ENCODE measurements at regions not wholly inside any gene's neighbourhood (a gene's known extent, or its start where the extent isn't known, plus 50 kb on each side); places are given as distances from the start of the nearest gene placed in this dataset.
"Not testable (repeated sequence)": the region's sequence is repeated elsewhere in the genome, so short reads cannot be mapped to it uniquely, and the experiment has no call there.

DNA sequence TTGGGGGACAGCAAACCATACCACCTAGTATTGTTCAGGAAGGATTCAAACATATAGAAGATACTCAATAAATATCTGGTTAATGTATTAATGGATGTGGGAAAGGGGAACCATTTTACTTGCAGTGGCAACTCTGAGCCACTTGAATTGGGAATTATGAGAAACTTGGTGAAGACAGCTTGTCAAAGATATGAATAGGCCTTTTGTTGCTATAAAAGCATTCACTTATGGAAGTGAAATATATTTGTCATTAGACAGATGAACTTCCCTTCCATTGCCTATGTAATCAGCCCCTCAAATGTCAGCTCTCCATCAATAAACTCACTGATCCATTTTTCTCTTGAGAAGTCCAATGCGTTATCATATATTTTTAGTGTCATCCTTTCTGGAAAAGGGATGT, 56.1 kb downstream of the GPR85 start:
- DNase-seq (ENCODE audit: low read depth) = no peak

DNA sequence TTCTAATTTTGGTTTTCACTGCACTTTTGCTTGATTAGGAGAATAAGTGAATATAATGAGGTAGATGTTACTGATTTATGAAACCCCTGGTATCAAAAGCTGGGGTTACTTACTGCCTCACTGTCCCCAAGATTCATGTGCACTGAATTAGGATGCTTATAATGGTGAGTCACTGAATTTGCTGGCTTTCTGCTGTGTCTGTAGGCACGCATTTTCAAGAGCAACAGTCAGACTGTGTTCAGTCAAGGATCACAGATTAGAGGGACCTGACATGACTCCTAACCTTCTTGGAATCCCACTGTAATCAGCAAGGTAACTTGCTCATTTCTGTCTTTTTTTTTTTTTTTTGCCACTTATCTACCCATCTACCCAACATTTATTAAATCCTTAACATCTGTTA, 59.7 kb downstream of the GPR85 start:
- no peak for DNase-seq (ENCODE audit: low read depth)

DNA sequence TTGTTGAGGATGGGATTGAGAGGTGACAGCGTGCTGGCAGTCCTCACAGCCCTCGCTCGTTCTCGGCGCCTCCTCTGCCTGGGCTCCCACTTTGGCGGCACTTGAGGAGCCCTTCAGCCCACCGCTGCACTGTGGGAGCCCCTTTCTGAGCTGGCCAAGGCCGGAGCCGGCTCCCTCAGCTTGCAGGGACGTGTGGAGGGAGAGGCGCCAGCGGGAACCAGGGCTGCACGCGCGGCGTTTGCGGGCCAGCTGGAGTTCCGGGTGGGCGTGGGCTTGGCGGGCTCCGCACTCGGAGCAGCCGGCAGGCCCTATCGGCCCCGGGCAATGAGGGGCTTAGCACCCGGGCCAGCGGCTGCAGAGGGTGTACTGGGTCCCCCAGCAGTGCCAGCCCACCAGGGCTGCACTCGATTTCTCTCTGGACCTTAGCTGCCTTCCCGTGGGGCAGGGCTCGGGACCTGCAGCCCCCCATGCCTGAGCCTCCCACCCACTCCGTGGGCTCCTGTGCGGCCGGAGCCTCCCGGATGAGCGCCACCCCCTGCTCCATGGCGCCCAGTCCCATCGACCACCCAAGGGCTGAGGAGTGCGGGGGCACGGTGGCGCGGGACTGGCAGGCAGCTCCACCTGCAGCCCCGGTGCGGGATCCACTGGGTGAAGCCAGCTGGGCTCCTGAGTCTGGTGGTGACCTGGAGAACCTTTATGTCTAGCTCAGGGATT, 69.3 kb downstream of the GPR85 start:
- DNase-seq (ENCODE audit: low read depth) = not testable (repeated sequence)

DNA sequence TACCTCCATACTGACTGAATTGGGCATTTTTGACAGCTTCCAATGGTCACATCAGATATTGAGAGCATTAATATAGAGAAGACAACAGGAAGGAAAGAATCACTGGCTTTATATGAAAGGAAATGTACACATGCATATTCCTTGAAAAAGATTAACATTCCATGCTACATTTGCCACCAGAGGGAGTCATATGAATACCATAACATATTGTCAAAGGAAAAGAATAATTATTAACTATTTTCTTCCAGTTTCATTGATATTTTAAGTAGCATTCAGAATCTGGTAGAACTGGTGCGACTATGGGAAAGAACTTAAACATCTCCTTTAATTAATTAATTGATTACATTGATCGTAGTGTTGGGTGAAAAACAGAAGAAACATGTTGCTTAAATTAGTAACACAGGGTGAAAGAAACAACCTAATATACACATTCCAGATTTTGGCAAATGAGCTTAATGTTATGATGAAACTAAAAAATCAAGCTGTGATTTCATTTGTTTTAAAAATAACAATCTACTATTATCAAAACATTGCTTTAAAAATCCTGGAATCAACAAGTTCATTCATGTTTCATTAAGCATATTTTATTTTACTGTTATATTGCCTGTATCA, 71.5 kb downstream of the GPR85 start:
- no peak for DNase-seq (ENCODE audit: low read depth)

DNA sequence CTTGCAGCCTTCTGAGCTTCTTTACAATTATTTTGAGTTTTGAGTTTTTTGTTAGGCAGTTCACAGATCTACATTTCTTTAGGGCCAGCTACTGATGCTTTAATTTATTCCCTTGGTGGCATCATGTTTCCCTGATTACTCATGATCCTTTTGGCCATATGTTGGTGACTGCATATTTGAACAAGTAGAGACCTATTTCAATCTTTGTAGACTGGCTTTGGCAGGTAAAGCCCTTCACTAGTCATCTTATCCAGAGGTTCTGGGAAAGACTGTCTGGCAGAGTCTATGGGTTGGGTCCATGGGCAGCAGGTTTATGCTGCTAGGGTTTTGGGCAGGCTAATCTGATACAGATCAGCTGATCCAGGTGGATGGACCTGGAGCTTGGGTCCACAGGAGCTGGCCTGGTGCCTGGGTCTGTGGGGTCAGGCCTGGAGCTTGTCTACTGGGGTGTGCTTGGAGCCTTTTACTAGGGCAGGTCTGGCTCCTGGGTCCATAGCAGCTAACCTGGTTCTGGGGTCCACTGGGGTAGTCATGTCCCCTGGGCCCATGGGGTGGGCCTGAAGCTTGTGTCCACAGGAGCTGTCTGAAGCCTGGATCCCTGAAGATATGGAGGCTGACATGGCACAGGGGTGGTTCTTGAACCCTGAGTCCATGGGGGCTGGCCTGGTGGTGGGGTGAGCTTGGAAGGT, 72.7 kb downstream of the GPR85 start:
- DNase-seq (ENCODE audit: low read depth) = no peak

DNA sequence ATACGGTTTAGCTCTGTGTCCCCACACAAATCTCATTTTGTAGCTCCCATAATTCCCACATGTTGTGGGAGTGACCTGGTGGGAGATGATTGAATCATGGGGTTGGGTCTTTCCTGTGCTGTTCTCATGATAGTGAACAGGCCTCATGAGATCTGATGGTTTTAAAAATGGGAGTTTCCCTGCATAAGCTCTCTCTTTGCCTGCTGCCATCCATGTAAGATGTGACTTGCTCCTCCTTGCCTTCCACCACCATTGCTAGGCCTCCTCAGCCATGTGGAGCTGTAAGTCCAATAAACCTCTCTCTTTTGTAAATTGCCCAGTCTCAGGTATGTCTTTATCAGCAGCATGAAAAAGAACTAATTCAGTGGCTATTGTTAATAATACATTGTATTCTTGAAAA, 73.8 kb downstream of the GPR85 start:
- DNase-seq (ENCODE audit: low read depth) = not testable (repeated sequence)

DNA sequence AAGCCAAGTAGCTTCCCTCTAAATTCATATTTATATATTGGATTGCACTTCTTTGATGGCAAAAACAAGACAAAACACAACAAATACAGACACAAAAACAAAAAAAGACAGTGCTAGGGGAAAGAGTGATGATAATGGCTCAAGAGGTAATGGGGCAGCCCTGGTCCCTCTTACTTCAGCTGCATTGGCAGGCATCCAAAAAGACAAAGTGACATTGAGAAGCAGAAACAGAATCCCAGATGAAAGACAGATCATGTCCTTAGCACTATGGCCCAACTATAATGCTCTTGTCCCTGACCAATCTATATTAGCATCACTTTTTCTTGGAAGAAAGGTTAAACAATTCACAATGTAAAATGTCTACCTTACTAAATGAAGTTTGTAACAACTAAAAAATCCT, 76.2 kb downstream of the GPR85 start:
- DNase-seq (ENCODE audit: low read depth) = no peak

DNA sequence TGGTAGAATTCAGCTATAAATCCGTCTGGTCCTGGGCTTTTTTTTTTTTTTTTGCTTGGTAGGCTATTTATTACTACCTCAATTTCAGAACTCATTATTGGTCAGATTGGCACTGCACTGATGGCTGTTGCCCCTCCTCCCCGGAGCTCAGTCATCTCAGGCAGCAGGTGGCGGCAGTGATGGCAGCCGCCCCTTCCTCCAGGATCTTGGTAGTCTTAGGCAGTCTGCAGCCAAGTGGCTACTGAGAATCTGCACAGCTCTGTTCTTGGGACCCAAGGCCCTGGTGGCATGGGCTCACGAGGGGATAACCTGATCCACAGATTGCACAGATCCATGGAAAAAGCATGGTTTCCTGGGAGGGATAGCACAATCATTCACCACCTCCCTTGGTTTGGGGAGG, 77.9 kb downstream of the GPR85 start:
- no peak for DNase-seq (ENCODE audit: low read depth)

DNA sequence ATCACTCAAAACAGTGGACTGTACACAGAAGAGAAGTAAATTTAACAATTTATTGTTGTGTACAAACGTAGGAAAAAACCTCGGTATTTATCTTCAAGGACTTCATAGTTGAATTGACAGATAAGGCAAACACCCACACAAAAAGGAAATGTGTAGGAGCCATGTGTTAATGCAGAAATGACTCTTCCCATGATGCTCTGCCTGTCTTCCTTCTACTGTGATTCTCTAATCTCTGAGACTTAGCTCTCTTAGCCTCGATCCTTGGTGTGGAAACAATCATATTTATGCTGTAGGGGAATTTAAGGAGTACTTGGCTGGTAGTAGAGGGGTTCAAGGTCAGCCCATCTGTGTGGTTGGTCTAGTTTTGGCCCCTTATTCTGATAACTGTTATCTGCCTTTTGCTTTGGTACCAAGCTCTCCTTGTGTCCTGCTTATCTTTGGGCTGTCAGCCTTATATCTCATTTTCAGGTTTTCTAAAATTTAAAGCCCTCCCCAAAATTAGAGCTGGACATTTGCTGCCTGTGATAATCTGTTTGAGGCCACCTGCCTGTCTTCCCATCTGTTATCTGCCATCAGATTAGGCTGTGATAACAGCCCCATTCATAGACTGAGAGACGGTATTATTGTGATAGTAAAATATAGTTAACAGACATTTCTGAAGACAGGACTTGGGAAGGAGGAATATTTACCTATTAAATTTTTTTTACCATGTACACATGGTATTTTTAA, 81.7 kb downstream of the GPR85 start:
- no peak for DNase-seq (ENCODE audit: low read depth)

DNA sequence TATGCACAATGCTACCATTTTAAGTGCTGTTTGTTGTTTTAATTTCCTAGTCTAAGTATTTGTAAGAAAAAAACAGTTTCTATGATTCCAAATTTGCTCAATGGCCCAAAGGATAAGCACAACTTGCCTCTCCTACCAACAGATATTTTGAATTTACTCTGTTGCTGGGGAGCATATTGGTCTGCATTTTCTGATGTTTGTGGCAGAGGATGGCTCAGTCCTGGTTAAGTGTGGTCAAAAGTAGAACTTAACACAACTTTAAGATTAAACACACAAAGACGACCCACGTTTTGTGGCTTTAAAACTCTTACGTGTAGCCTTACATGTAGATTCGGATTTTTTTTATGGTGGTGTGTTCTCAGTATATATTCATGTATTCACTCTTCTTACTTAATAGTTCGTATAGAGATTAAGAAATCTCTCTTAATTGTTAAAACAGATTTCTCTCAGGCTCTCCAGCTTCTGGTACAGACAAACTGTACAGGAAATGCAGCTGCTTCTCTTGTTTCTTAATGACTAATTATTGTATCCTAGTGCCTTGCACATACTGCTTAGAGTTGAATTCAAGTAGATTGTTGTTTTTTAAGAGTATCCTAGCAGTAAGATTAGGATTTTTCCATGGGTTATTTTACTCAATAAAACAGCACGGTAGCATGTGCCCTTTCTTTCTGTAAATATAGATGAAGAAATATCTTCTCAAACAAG, 86.2 kb downstream of the GPR85 start:
- no peak for DNase-seq (ENCODE audit: low read depth)

DNA sequence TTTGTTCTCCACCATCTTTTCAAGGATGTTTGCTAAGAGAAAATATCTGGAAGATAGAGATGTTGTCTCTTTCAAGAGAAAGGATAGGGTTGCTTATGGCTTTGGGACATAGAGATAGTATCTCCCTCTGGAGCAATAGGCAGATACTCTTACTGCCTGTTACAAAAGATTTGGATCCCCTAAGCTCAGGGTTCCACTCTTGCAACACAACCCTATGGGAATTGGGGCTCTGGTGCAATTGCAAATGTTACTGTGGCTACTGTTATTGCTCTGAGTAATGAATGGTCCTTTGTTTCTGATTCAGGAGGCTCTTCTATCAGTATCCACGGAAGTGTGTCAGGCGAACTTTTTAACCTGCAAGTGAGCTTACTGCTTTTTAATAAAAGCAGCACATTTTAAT, 88.8 kb downstream of the GPR85 start:
- no peak for DNase-seq (ENCODE audit: low read depth)

DNA sequence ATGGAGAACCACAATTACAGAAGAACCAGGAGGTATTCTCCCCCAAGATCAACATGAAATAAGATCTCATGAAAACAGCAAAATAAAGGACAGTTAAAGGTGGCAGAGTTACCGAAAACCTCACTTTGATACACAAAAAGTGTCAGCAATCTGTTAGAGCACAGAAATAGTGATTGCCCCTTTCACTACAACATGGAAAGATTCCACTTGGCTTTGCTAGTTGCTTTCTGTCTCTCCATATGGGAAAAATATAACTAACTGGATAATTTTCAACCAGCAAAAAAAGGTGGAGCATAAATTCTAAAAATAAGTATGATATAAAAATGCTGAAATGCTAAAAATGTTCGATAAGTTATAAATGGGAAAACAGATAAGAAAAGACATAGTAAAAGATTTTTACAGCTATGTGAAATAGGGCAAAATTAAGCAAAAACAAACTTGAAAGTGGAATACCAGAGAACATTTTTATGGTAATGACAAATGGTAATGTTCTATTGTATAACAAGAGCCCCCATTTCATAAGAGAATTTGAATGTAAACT, 90.2 kb downstream of the GPR85 start:
- DNase-seq (ENCODE audit: low read depth) = no peak

DNA sequence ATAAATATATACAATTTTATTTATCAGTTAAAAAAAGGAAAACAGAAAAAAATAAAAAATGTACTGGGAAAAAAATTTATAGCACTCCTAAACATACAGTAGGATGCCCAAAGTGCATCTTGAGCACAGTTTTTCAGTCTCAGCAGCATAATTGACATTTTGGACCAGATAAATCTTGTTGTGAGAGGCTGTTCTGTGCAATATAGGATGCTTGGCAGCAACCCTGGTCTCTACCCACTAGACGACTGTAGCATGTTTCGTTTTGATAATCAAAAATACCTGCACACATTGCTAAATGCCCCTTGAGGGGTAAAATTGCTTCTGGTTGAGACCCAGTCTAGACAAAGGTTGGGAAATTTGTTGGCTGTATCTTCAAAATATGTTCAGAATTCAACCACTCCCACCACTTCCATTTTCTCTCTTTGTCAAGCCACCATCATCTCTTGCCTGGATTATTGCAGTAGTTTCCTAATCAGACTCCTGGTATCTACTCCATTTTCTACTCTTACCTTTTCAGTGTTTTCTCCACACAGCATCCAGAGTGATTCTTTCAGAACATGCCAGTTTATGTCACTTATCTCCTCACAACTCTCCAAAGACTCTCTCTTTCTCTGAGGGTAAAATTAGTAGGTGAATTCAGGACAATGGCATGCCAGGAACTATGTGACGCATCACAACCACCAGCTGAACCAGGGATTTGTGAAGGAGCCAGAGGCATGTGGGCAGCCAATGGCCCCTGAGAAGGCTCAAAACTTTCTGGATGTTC, 91.4 kb downstream of the GPR85 start:
- DNase-seq (ENCODE audit: low read depth) = peak; percentile 74

DNA sequence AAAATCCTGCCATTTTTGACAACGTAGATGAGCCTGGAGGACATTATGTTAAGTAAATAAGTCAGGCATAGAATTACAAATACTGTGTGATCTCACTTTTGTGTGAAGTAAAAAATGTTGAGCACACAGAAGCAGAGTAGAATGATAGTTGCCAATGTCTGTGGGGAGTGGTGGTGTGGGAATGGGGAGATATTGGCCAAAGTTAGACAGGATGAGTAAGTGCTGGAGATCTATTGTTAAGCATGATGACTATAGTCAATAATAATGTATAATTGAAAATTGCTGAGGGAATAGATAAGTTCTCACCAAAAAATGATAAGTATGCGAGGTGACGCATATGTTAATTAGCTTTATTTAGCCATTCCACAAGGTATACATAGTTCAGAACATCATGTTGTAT, 92.0 kb downstream of the GPR85 start:
- no peak for DNase-seq (ENCODE audit: low read depth)

DNA sequence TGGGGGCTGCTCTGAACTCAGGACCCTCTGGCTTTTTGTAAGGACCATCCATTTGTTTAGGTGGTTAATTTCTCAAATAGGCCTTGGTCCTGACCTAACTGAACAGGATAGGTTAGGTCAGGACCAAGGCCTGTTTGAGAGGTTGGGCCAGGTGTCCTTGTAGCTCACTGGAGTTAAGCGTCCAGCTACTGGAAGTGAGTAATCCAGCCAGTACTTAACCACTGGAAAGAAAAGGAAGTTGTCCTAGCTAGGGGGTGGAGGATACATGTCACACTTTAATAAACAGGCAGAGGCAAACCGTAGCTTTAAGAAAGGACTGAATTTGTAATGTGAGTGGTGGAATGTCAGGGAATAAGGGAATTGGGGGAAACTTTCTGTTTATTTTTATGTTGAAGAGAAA, 96.0 kb downstream of the GPR85 start:
- DNase-seq (ENCODE audit: low read depth) = no peak

DNA sequence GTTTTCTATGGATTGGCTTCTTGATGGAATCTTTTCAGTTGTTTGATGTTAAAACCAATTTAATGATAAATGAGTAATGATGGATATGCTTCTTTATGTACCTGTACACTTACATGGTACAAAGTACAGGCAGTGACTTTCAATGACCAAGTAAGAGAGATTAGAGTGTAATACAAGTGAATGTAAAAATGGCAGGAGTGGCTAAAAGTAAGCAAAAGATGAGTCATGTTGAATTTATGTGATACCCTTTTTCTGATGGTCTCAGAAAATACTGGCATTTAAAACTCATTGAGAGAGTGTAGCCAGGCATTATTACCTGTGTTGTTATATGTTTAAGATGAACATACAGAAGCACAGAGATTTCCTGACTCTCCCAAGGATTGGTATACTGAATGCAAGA, 97.1 kb downstream of the GPR85 start:
- no peak for DNase-seq (ENCODE audit: low read depth)

DNA sequence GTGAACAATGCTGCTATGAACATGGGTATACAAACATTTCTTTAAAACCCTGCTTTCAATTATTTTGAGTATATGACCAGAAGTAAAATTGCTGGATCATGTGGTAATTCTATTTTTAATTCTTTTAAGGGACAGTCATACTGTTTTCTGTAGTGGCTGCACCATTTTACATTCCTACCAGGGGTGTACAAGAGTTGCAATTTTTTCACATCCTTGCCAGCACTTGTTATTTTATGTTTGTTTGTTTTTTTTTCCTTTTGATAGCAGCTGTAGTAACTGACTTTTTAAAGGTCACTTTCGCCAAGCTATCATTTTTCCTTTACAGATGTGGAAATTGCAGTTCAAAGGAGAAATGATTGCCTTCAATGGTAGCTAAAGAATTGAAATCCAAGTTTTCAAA, 99.5 kb downstream of the GPR85 start:
- no peak for DNase-seq (ENCODE audit: low read depth)

DNA sequence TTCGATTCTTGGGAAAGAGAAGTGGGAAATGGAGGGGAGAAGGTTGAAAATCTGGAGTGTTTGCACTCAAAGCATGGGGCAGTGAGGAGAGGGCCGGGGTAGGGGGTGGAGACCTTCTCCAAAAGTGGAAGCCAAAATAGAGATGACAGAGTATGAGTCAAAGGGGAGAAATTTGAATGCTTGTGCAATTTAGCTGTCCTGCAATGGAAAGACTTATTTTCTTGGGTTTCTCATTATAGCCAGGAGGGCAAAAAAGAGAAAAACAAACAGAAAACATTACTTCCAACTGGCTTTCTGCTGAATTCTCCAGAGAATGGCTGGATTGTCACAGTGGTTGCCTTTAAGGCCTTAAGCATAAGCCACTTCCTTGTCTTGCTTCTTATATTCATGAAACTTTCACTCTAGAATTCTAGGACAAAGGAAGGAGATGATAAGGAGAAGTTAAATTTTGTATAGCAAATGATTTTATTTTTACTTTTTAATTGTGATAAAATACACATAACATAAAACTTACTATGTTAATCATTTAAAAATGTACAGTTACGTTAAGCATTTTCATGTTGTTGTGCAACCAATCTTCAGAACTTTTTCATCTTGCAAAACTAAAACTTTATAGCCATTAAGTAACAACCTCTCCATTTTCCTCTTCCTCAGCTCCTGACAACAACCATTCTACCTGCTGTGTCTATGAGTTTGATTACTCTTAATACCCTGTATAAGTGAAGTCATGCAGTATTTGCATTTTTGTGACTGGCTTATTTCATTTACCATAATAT, 100.2 kb downstream of the GPR85 start:
- no peak for DNase-seq (ENCODE audit: low read depth)

DNA sequence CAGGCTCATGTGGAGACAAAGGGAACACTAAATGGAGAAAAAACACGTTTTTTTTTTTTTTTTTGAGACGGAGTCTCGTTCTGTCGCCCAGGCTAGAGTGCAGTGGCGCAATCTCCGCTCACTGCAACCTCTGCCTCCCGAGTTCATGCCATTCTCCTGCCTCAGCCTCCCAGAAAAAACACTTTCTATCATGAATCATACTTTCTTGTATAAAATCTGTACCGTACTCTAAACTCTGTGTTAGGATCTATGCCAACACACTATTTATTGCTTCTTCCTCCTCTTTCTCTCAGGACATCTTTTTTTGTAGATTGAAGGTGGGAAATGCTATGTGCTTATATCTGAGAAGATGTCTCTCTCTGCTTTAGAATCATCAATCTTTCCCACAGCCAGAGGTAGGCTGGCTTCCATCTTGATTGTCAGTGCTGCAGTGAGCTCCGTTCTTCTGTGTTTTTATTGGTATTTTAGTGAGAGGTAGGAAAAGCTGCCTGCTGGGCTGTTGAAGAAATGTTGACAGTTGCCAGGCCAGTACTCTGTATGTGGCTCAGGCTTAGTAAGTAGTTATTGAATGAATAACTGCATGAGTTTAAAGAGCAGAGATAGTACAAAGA, 101.1 kb downstream of the GPR85 start:
- DNase-seq (ENCODE audit: low read depth) = peak; percentile 45
